Liver (tissue), 8 donors: ENCODE measurements at regions not wholly inside any gene's neighbourhood (a gene's known extent, or its start where the extent isn't known, plus 50 kb on each side); places are given as distances from the start of the nearest gene placed in this dataset.

Source experiments
- DNase-seq: peaks from one replicate; pipeline ENCODE4 v3.0.0-alpha.2; 2017; ENCODE audit warnings: low spot score
- H3K27ac ChIP-seq, 2 donors: one replicate each; pipeline ENCODE4 v1.7.0; 2013; ENCODE audit warnings: inconsistent platforms in 2 of 2, low read length in 2 of 2, control low read depth in 1 of 2, low read depth in 1 of 2, mild to moderate bottlenecking in 1 of 2
- H3K27me3 ChIP-seq, 4 donors: one replicate each; pipeline versions ENCODE4 v1.6.1 to v1.7.0; 2013; ENCODE audit warnings: low read length in 3 of 4, inconsistent platforms in 1 of 4, mild to moderate bottlenecking in 1 of 4, moderate library complexity in 1 of 4; ENCODE audit not compliant: control insufficient read depth in 4 of 4, insufficient read depth in 4 of 4
- H3K36me3 ChIP-seq, 4 donors: one replicate each; pipeline versions ENCODE4 v1.6.1 to v1.7.0; 2013; ENCODE audit warnings: low read length in 3 of 4, mild to moderate bottlenecking in 3 of 4, low read depth in 1 of 4, moderate library complexity in 1 of 4; ENCODE audit not compliant: control insufficient read depth in 4 of 4, insufficient read depth in 3 of 4
- H3K4me1 ChIP-seq, 4 donors: one replicate each; pipeline versions ENCODE4 v1.6.1 to v1.7.0; 2013; ENCODE audit warnings: low read length in 3 of 4, mild to moderate bottlenecking in 3 of 4, moderate library complexity in 1 of 4; ENCODE audit not compliant: control insufficient read depth in 4 of 4, insufficient read depth in 4 of 4
- H3K4me3 ChIP-seq, 3 donors: one replicate each; pipeline versions ENCODE4 v1.6.1 to v1.7.0; 2013; ENCODE audit warnings: low read length in 3 of 3, control low read depth in 1 of 3, low read depth in 1 of 3, mild to moderate bottlenecking in 1 of 3
- H3K9ac ChIP-seq, 2 donors: one replicate each; pipeline ENCODE4 v1.7.0; 2013; ENCODE audit warnings: low read length in 2 of 2, mild to moderate bottlenecking in 2 of 2, moderate library complexity in 2 of 2, control low read depth in 1 of 2, low read depth in 1 of 2
- H3K9me3 ChIP-seq, 4 donors: one replicate each; pipeline versions ENCODE4 v1.6.1 to v1.7.0; 2013; ENCODE audit warnings: low read length in 3 of 4; ENCODE audit not compliant: control insufficient read depth in 4 of 4
- CTCF ChIP-seq: fragments of 150-350 bp; IDR thresholded peaks from 2 replicates; pipeline ENCODE4 v1.5.1; 2017; ENCODE audit warnings: improper control_type of control experiment, low read depth, low read length; ENCODE audit not compliant: missing input control
- GABPA ChIP-seq, 2 donors: IDR thresholded peaks in 1 of 2; conservative IDR thresholded peaks in 1 of 2; 2 replicates each; pipeline ENCODE4 v1.6.1; 2016; ENCODE audit warnings: antibody characterized with exemption in 2 of 2, mild to moderate bottlenecking in 1 of 2, moderate library complexity in 1 of 2
- HNF4A ChIP-seq, 2 donors: conservative IDR thresholded peaks; 2 replicates each; pipeline ENCODE4 v1.6.1; 2016; ENCODE audit warnings: antibody characterized with exemption in 2 of 2, mild to moderate bottlenecking in 2 of 2
- HNF4G ChIP-seq: IDR thresholded peaks from 2 replicates; pipeline ENCODE4 v1.6.1; 2016; ENCODE audit warnings: antibody characterized with exemption
- JUND ChIP-seq, 2 donors: IDR thresholded peaks; 2 replicates each; pipeline ENCODE4 v1.6.1; 2016; ENCODE audit warnings: antibody characterized with exemption in 2 of 2
- NR2F2 ChIP-seq: IDR thresholded peaks from 2 replicates; pipeline ENCODE4 v1.6.1; 2016; ENCODE audit warnings: antibody characterized with exemption
- RXRA ChIP-seq, 2 donors: IDR thresholded peaks; 2 replicates each; pipeline ENCODE4 v1.6.1; 2017 to 2018; ENCODE audit warnings: antibody characterized with exemption in 2 of 2, mild to moderate bottlenecking in 1 of 2
- YY1 ChIP-seq: IDR thresholded peaks from 2 replicates; pipeline ENCODE4 v1.6.1; 2016; ENCODE audit warnings: antibody characterized with exemption, mild to moderate bottlenecking
- ZBTB33 ChIP-seq: IDR thresholded peaks from 2 replicates; pipeline ENCODE4 v1.6.1; 2016; ENCODE audit warnings: antibody characterized with exemption
- WGBS: extraction: QIAGEN DNeasy Blood & Tissue Kit; methylation state at CpG from one replicate; pipeline ENCODE4 v1.1.7; 2013; 5-methylcytosine and 5-hydroxymethylcytosine counted together
- TF ChIP-seq, protein P1 (sequence below): IDR thresholded peaks from 2 replicates; pipeline ENCODE4 v1.6.1; 2016; ENCODE audit warnings: antibody characterized with exemption, mild to moderate bottlenecking
- TF ChIP-seq, protein P2 (sequence below): IDR thresholded peaks from 2 replicates; pipeline ENCODE4 v1.6.1; 2016; ENCODE audit warnings: antibody characterized with exemption
- donor health status: healthy.
- donor health status: healthy.
- donor health status: healthy.
- donor health status: healthy.
- donor health status: healthy.

DNA sequence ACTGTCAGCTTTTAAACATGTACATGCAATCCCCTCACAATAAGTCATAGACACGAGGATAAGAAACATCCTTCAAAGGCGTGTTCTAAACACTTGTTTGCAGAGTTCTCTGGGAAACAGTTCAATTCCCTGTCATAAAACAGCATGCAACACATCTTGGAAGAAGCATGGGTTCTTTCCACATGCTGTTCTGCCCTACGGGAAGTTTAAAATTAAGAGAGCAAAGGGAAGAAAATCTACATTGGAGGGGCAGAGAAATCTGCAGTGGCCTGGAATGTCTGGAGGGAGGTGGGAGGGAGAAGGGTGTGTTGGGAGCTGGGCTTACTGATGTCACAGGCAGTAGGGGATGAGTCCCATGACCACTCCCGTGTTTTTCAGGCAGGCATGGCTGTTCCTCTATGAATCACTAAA, 98.3 kb upstream of the SLC2A1 start (continued):
- TF ChIP-seq, protein P1, sequence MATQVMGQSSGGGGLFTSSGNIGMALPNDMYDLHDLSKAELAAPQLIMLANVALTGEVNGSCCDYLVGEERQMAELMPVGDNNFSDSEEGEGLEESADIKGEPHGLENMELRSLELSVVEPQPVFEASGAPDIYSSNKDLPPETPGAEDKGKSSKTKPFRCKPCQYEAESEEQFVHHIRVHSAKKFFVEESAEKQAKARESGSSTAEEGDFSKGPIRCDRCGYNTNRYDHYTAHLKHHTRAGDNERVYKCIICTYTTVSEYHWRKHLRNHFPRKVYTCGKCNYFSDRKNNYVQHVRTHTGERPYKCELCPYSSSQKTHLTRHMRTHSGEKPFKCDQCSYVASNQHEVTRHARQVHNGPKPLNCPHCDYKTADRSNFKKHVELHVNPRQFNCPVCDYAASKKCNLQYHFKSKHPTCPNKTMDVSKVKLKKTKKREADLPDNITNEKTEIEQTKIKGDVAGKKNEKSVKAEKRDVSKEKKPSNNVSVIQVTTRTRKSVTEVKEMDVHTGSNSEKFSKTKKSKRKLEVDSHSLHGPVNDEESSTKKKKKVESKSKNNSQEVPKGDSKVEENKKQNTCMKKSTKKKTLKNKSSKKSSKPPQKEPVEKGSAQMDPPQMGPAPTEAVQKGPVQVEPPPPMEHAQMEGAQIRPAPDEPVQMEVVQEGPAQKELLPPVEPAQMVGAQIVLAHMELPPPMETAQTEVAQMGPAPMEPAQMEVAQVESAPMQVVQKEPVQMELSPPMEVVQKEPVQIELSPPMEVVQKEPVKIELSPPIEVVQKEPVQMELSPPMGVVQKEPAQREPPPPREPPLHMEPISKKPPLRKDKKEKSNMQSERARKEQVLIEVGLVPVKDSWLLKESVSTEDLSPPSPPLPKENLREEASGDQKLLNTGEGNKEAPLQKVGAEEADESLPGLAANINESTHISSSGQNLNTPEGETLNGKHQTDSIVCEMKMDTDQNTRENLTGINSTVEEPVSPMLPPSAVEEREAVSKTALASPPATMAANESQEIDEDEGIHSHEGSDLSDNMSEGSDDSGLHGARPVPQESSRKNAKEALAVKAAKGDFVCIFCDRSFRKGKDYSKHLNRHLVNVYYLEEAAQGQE: no peak
- TF ChIP-seq HNF4A (conservative IDR thresholded peaks at IDR 0.05) (no peak), YY1 (no peak), NR2F2 (no peak), ZBTB33 (no peak), CTCF (no peak)
- TF ChIP-seq, protein P2, sequence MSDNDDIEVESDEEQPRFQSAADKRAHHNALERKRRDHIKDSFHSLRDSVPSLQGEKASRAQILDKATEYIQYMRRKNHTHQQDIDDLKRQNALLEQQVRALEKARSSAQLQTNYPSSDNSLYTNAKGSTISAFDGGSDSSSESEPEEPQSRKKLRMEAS: no peak

DNA sequence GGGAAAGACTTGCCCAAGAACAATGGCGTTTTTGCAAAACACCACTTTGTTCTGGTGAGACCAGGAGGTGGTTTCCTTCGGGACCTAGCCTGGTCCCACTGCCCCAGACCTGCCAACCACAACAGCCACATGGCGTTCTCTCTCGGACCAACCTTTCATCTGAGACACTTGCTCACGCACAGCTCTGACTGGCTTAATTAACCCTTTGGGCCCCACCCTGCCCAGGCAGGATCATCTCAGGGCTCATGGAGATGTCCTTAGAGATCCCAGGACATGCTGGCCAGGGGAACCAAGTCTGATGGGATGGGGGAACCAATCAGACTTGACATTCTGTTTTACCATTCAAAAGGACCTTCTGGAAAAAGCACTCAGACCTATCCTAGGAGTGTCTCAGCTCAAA, 97.8 kb upstream of the SLC2A1 start:
- no peak overlapping the region for H3K27ac ChIP-seq
- no peaks in the 10 kb centered on the region for H3K9me3 ChIP-seq
- no peak overlapping the region for H3K4me3 ChIP-seq
- DNase-seq: no peak
- no peaks in the 10 kb centered on the region for H3K36me3 ChIP-seq
- no peaks in the 10 kb centered on the region for H3K4me1 ChIP-seq
- no peaks in the 10 kb centered on the region for H3K27me3 ChIP-seq
- TF ChIP-seq HNF4G: no peak
- TF ChIP-seq, protein P1: no peak
- no peak overlapping the region for H3K9ac ChIP-seq
- 55% methylated on average over 5 of the region's 5 CpGs for WGBS

- Histone ChIP-seq H3K36me3 (no peaks in the 10 kb centered on the region), H3K9ac (no peak overlapping the region), H3K4me1 (no peaks in the 10 kb centered on the region), H3K4me3 (no peak overlapping the region), H3K27me3 (no peaks in the 10 kb centered on the region), H3K27ac (no peak overlapping the region), H3K9me3 (no peaks in the 10 kb centered on the region)
- 88% methylated on average over 2 of the region's 2 CpGs for WGBS
- DNase-seq: no peak
- TF ChIP-seq JUND (IDR thresholded peaks at IDR 0.05) (no peak), NR2F2 (no peak), GABPA (IDR thresholded peaks at IDR 0.05 in 1 of 2, conservative IDR thresholded peaks at IDR 0.05 in 1 of 2) (no peak), RXRA (IDR thresholded peaks at IDR 0.05) (no peak)
Observed at GRCh38 chr1:43054961-43055360, 96.3 kb upstream of the SLC2A1 start.
